Fibroblast of lung (primary cell): ENCODE measurements at regions not wholly inside any gene's neighbourhood (a gene's known extent, or its start where the extent isn't known, plus 50 kb on each side); places are given as distances from the start of the nearest gene placed in this dataset.

Experiments used
- CTCF ChIP-seq, 2 donors: IDR thresholded peaks in 1 of 2; conservative IDR thresholded peaks in 1 of 2; 1 replicate in 1 of 2; 2 replicates in 1 of 2; pipeline ENCODE4 v1.5.1; 2011 to 2012; ENCODE audit warnings: low read length in 2 of 2, control low read depth in 1 of 2, inconsistent platforms in 1 of 2, low read depth in 1 of 2, mild to moderate bottlenecking in 1 of 2
- EZH2 ChIP-seq: IDR thresholded peaks from 2 replicates; pipeline ENCODE4 v1.5.1; 2012; ENCODE audit warnings: low read length, control low read depth, mild to moderate bottlenecking; ENCODE audit errors: missing control alignments

GRCh38 chr10:34938399-34938670, 123.2 kb upstream of the PARD3 start:
- no peak for TF ChIP-seq CTCF (conservative IDR thresholded peaks at IDR 0.05 in 1 of 2, IDR thresholded peaks at IDR 0.05 in 1 of 2; ENCODE audit: low read depth in 1 of 2, low read length in 2 of 2)
- no peak for TF ChIP-seq EZH2
